IMR-90 (cell line): ENCODE measurements at regions not wholly inside any gene's neighbourhood (a gene's known extent, or its start where the extent isn't known, plus 50 kb on each side); places are given as distances from the start of the nearest gene placed in this dataset.

Experiments used
- MAFK ChIP-seq: IDR thresholded peaks from 2 replicates; pipeline ENCODE4 v1.6.1; 2012; ENCODE audit warnings: low read depth, low read length, improper control_type of control experiment
- MAZ ChIP-seq: IDR thresholded peaks from 2 replicates; pipeline ENCODE4 v1.6.1; 2012; ENCODE audit warnings: low read depth, mild to moderate bottlenecking, low read length, improper control_type of control experiment, moderate library complexity, borderline replicate concordance
- POLR2A ChIP-seq: IDR thresholded peaks from 2 replicates; pipeline ENCODE4 v1.6.1; 2012; ENCODE audit warnings: mild to moderate bottlenecking, low read depth, low read length
- RAD21 ChIP-seq: IDR thresholded peaks from 2 replicates; pipeline ENCODE4 v1.6.1; 2012; ENCODE audit warnings: low read length, improper control_type of control experiment
- RFX5 ChIP-seq: IDR thresholded peaks from 2 replicates; pipeline ENCODE4 v1.8.0; 2012; ENCODE audit warnings: low read depth, mild to moderate bottlenecking, low read length, moderate library complexity
- TF ChIP-seq, protein P1 (sequence below): conservative IDR thresholded peaks from 2 replicates; pipeline ENCODE4 v1.5.1; 2012; ENCODE audit warnings: mild to moderate bottlenecking, low read depth, low read length, improper control_type of control experiment
- TF ChIP-seq, protein P2 (sequence below): fragments of 150-350 bp; IDR thresholded peaks from 2 replicates; pipeline ENCODE4 v1.6.1; 2017; ENCODE audit warnings: mild to moderate bottlenecking, antibody characterized with exemption, low read length, low read depth
- TF ChIP-seq, protein P3 (sequence below): fragments of 150-350 bp; IDR thresholded peaks from 2 replicates; pipeline ENCODE4 v1.6.1; 2016; ENCODE audit warnings: low read depth, mild to moderate bottlenecking, low read length, moderate library complexity, borderline replicate concordance

DNA sequence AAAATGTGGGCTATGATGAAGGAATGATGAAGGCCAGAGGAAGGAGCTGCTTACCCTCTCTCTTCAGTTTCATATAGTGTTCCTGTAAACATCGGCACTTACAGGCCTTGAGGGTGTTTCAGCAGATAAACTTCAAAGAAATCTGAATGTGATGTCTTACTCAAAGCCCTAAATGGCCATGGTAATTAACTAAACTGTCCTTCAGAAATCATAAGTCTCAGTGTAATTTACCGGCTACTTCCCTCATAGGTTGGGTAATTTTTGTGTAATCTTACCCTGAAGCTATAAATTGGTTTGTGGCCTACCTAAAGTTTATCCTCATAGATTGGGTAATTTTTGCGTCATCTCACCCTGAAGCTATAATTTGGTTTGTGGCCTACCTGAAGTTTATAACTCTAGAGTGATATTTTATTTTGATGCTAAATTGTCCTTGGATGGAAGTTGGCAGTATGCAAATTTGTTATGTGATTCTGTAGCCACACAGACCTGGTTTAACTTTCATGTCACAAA, 2700.3 kb downstream of the ARAP2 start:
- TF ChIP-seq, protein P1, sequence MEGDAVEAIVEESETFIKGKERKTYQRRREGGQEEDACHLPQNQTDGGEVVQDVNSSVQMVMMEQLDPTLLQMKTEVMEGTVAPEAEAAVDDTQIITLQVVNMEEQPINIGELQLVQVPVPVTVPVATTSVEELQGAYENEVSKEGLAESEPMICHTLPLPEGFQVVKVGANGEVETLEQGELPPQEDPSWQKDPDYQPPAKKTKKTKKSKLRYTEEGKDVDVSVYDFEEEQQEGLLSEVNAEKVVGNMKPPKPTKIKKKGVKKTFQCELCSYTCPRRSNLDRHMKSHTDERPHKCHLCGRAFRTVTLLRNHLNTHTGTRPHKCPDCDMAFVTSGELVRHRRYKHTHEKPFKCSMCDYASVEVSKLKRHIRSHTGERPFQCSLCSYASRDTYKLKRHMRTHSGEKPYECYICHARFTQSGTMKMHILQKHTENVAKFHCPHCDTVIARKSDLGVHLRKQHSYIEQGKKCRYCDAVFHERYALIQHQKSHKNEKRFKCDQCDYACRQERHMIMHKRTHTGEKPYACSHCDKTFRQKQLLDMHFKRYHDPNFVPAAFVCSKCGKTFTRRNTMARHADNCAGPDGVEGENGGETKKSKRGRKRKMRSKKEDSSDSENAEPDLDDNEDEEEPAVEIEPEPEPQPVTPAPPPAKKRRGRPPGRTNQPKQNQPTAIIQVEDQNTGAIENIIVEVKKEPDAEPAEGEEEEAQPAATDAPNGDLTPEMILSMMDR = no peak
- TF ChIP-seq RFX5 = no peak
- TF ChIP-seq, protein P2, sequence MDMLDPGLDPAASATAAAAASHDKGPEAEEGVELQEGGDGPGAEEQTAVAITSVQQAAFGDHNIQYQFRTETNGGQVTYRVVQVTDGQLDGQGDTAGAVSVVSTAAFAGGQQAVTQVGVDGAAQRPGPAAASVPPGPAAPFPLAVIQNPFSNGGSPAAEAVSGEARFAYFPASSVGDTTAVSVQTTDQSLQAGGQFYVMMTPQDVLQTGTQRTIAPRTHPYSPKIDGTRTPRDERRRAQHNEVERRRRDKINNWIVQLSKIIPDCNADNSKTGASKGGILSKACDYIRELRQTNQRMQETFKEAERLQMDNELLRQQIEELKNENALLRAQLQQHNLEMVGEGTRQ = no peak
- no peak for TF ChIP-seq MAZ
- TF ChIP-seq POLR2A = no peak
- TF ChIP-seq, protein P3, sequence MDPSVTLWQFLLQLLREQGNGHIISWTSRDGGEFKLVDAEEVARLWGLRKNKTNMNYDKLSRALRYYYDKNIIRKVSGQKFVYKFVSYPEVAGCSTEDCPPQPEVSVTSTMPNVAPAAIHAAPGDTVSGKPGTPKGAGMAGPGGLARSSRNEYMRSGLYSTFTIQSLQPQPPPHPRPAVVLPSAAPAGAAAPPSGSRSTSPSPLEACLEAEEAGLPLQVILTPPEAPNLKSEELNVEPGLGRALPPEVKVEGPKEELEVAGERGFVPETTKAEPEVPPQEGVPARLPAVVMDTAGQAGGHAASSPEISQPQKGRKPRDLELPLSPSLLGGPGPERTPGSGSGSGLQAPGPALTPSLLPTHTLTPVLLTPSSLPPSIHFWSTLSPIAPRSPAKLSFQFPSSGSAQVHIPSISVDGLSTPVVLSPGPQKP = no peak
- TF ChIP-seq RAD21 = no peak
- TF ChIP-seq MAFK = no peak
